Activated CD8-positive, alpha-beta memory T cell treated with anti-CD3 and anti-CD28 coated beads for 1 hour (primary cell): ENCODE measurements at regions not wholly inside any gene's neighbourhood (a gene's known extent, or its start where the extent isn't known, plus 50 kb on each side); places are given as distances from the start of the nearest gene placed in this dataset.

Experiments used
- DNase-seq, 2 donors: peaks; one replicate each; pipeline ENCODE4 v3.0.0-alpha.2; 2020; ENCODE audit warnings: low read depth in 1 of 2; ENCODE audit errors: extremely low read depth in 1 of 2

DNA sequence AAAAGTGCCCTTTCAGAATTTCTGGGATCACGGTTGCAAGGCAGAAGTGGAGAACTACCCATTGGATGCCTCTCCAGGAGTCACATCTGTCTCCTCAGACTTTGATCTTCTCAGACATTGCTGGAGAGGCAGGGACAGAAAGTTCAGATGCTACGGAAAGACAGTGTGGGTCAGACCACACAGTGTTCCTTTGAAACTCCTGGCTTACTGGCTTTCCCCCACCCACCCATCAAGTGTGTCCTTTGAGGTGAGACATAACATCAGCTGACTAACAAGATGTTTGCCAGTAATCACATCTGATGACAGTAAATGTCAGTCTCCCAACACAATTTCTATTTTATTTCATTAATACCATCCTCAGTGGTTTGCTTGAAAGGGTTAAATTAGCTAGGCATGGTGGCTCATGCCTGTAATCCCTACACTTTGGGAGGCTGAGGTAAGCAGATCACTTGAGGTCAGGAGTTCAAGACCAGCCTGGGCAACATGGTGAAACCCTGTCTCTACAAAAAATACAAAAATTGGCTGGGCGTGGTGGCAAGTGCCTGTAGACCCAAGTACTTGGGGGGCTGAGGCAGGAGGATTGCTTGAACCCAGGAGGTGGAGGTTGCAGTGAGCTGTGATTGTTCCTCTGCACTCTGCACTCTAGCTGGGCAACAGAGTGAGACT lies 67.2 kb upstream of the SNX9 start:
- peak in 1 of 2 donors; percentile 35 for DNase-seq

GRCh38 chr6:157756708-157757429 lies 66.2 kb upstream of the SNX9 start:
- DNase-seq: peak; percentile 48 to 60

DNA sequence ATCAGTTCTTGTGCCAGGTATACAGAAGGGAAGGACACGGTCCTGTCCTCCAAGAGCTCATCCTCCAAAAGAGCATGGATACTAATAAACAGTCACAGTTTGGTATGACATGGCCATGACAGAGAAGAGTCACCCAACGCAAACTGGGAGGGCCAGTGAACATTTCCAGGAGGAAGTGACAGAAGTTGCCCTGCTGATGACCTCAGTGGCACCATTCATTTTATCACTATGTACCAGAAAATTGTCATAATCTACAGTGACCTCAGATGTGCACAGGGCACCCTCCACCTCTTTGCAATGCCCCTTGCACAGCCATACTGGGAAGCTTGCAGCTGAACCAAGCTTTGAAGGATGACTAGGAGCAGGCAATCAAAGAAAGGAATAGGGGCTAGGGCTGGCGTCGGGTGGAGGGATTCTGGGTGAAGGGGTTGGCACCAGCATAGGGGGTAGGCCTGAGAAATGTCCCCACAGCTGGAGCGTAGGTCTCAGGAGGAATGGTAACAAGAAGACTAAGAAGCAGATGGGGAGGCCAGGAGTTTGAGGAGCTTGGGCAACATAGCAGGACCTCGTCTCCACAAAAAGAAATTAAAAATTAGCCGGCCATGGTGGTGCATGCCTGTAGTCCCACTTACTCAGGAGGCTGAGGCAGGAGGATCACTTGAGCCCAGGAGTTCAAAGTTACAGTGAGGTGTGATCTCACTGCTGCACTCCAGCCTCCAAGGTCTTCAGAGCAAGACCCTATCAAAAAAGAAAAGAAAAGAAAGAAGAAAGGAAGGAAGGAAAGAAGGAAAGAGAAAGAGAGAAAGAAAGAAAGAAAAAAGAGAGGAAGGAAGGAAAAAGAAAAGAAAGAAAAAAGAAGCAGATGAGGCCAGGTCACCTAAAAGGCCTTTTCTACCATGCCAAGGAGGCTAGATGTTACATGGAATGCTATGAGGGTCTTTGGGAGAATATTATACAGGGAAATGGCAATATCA lies 65.3 kb upstream of the SNX9 start:
- DNase-seq: no peak

GRCh38 chr6:157758516-157759023 lies 64.5 kb upstream of the SNX9 start:
- DNase-seq: no peak

- no peak for DNase-seq
Measured at GRCh38 chr6:157759028-157759427, 64.0 kb upstream of the SNX9 start.

DNA sequence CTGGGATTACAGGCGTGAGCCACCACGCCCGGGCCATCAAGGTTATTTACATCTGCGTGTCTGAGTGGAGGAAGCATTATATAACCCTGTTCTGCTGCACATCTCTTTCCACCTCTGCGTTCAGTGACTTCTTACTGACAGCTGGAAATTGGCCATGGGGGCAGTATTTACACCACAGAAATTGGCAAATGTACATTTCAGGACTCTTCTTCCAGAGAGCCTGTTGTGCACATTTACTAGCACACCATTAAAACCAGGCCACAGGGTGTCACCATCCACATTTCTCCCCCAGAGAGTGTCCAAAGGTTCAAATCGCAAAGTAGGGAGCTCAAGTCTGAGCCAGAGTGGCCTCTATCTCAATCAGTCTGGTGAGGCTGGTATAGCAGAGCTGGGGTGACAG lies 62.9 kb upstream of the SNX9 start:
- no peak for DNase-seq

DNA sequence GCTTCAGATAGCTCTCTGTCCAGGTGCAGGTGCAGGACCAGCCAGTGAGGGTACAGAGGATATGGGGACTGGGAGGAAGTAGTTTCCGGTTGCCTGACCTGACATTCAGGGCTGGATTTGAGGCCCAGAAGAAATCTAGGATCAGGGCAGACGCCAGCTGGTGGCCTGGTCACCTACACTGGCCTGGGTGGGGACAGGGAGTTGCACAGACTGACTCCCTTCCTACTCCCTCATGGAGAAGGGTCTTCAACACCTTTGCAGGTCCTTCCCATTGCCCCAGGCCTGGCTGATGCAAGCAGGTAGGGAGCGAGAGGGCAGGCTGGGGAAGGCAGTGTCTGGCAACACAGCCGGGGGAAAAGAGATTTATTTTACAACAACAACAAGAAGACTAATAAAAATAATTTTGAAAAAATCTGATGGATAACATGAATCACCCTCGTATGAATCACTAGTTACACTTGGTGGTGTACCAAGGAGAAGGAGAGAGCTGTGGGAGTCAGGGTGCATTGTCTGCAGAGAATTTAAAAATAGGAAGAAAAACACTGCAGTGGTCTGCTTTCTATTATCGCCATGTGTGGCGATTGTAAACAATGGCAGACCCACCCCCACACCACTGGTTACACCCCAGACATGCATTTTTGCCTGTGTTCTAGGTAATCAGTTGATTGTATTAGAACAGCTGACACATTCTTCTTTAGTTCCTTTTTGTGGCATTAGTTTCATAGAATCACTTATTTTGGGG lies 62.3 kb upstream of the SNX9 start:
- no peak for DNase-seq

GRCh38 chr6:157761331-157761921 lies 61.6 kb upstream of the SNX9 start:
- DNase-seq: peak in 1 of 2 donors; percentile 40

DNA sequence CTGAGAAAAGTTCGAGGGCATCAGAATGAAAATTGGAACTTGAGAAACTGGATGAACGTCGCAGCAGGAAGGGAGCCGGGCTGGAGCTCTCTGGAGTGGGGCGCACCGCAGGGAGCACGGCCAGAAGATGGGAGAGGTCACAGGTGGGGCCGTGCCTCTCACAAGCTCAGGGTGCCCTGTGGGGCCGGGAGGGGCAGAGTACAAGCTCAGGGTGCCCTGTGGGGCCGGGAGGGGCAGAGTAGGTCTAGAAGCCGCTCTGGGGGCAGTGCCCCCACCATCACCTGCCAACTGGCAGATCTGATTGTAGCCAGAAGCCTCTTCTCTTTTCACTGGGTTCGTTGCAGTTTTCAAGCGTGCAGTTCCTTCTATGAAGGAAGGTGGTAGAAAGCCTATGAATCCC lies 61.1 kb upstream of the SNX9 start:
- no peak for DNase-seq

DNA sequence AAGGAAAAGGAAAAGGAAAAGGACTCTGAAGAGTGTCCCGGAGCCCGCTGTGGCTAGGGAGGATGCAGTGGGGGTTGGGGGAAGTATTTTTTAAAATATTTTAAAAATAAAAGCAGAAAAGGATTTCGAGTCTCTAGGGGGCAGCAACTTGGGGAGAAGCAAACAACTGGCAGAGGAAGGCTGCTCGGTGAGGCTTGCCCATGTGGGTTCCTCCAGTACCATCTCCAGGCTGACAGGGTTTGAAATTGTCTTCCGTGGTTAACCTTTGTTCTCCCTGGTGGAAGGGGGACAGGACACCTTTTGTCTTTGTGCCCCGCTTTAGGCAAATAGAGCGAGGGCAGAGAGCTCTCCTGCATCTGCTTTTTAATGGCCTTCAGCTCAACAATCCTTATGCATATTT lies 60.4 kb upstream of the SNX9 start:
- DNase-seq: no peak

- no peak for DNase-seq
Measured at GRCh38 chr6:157763129-157763903, 59.7 kb upstream of the SNX9 start.

DNA sequence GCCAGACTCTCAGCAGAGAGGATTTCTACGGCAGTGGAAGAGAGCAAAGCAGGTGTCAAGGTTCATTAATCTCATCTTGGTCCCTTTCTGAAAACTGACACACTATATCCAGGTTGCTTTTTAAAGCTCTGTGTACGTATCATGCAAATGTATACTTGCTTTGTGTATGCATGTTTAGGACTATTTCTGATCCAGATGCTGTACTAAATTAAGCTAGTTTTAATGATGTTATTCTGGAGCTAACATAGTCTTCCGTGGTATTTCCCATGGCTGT lies 59.2 kb upstream of the SNX9 start:
- DNase-seq: no peak

DNA sequence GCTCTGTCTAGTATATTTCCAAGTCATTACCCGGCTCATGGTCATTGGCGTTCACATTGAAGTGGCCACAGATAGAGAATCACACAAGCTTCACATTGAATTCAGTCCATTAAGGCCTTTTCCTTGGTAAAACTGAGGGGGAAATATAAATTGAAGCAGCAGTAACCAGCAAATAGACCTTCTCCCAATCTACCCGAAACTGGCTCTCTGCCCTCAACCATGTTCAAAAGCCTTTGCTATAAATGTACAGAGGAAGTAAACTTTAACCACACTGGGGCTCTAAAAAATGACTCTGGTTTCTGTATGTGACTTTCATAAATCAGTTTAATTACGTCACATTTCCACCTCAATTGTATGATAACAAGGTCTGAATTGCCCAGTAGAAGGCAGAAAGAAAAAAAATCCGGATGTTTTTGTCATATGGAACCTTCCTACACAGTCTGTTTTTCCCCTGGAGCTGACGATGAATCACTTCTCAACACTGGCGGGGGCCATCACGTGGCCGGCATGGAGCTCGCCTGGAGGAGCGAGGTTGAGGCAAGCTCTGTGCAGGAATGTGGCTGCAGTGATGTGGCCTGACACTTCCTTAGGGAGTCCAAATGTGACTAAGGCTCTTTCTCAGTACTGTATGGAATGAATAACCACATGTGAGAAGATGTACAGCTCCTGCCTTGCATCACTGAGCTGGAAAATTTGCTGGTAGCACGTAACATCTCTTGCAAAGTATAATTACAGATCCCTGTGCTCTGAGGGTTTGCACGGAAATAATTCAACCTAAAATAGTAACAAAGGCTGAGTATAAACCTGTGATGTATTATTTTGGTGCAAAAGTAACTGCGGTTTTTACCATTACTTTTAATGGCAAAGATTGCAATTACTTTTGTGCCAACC lies 58.6 kb upstream of the SNX9 start:
- peak; percentile 62 to 82 for DNase-seq

GRCh38 chr6:157766901-157767774 lies 55.9 kb upstream of the SNX9 start:
- DNase-seq: no peak

GRCh38 chr6:157767775-157768156 lies 55.3 kb upstream of the SNX9 start:
- DNase-seq: no peak

DNA sequence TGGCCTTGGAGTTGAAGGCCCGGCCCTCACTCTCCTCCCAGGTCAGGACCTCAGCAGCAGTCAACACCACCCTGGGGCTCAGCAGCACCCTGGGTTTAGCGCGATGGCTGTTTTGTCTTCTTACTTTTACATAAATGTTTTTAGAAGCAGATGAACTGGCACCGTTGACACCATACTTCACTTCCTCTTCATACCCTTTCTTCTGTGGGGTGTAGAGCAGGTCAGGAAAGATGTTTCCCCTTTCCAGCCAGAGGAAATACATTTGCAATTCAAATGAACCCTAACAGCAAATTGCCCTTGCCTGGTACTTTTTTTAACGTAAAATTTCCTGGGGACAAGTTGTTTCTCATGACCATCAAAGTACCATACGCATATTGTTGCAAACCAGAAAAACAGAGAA lies 54.7 kb upstream of the SNX9 start:
- no peak for DNase-seq

DNA sequence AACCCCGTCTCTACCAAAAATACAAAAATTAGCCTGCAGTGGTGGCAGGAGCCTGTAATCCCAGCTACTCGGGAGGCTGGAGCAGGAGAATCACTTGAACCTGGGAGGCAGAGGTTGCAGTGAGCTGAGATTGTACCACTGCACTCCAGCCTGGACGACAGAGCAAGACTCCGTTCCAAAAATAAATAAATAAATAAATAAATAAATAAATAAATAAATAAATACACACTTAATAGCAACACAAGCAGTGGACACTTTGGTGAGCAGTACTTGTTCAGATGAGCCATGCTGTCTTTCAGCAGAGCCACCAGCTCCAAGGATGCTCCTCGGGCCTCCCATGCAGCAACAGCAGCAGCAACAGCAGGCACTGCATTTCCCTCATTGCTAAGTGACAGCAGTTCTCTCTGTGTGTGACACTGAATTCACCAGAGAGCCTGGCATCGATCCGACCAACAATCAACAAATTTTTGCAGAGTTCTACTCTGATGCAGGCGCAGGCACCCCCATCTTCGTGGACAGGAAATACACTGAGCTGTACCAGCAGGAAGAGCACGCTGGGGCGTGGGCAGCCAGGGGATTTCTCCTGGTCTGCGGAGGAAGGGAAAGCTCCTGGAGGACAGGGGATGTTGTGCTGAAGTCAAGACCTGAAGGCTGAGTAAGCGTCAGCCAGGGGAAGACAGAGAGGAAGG lies 54.0 kb upstream of the SNX9 start:
- no peak for DNase-seq
